GM18517 (cell line): ENCODE measurements at regions not wholly inside any gene's neighbourhood (a gene's known extent, or its start where the extent isn't known, plus 50 kb on each side); places are given as distances from the start of the nearest gene placed in this dataset.

Source experiments
- ATAC-seq: cut with Tn5 transposase; IDR thresholded peaks from one replicate; pipeline ENCODE4 v1.9.1; 2021; ENCODE audit warnings: mild to moderate bottlenecking, moderate library complexity; ENCODE audit not compliant: unreplicated experiment

GRCh38 chr6:23409531-23409930 lies 716.5 kb upstream of the NRSN1 start:
- ATAC-seq: no peak

GRCh38 chr6:23410439-23410838 lies 715.6 kb upstream of the NRSN1 start:
- no peak for ATAC-seq

GRCh38 chr6:23412770-23413169 lies 713.2 kb upstream of the NRSN1 start:
- no peak for ATAC-seq

GRCh38 chr6:23413327-23414050 lies 712.5 kb upstream of the NRSN1 start:
- ATAC-seq: no peak

- ATAC-seq: no peak
These were observed 712.0 kb upstream of the NRSN1 start for GRCh38 chr6:23414051-23414445.

GRCh38 chr6:23414922-23415321 lies 711.1 kb upstream of the NRSN1 start:
- ATAC-seq: no peak

GRCh38 chr6:23415819-23416427 lies 710.1 kb upstream of the NRSN1 start:
- ATAC-seq: no peak

- ATAC-seq: no peak
These were observed 708.9 kb upstream of the NRSN1 start for GRCh38 chr6:23417133-23417532.

- ATAC-seq: no peak
These were observed 707.9 kb upstream of the NRSN1 start for GRCh38 chr6:23418095-23418494.

GRCh38 chr6:23419046-23419445 lies 707.0 kb upstream of the NRSN1 start:
- no peak for ATAC-seq

- ATAC-seq: no peak
These were observed 705.2 kb upstream of the NRSN1 start for GRCh38 chr6:23420659-23421350.

GRCh38 chr6:23424584-23424983 lies 701.4 kb upstream of the NRSN1 start:
- ATAC-seq: no peak

GRCh38 chr6:23435126-23435525 lies 690.9 kb upstream of the NRSN1 start:
- no peak for ATAC-seq

- no peak for ATAC-seq
These were observed 690.2 kb upstream of the NRSN1 start for GRCh38 chr6:23435798-23436197.

- no peak for ATAC-seq
These were observed 684.1 kb upstream of the NRSN1 start for GRCh38 chr6:23441808-23442461.

GRCh38 chr6:23445157-23445710 lies 680.8 kb upstream of the NRSN1 start:
- ATAC-seq: no peak

GRCh38 chr6:23446469-23446967 lies 679.5 kb upstream of the NRSN1 start:
- ATAC-seq: no peak

GRCh38 chr6:23447731-23448130 lies 678.3 kb upstream of the NRSN1 start:
- ATAC-seq: no peak

- ATAC-seq: no peak
These were observed 677.7 kb upstream of the NRSN1 start for GRCh38 chr6:23448281-23448680.

- ATAC-seq: no peak
These were observed 671.7 kb upstream of the NRSN1 start for GRCh38 chr6:23454080-23454976.
